ENCODE measurements at regions not wholly inside any gene's neighbourhood (a gene's known extent, or its start where the extent isn't known, plus 50 kb on each side); places are given as distances from the start of the nearest gene placed in this dataset.

DNA sequence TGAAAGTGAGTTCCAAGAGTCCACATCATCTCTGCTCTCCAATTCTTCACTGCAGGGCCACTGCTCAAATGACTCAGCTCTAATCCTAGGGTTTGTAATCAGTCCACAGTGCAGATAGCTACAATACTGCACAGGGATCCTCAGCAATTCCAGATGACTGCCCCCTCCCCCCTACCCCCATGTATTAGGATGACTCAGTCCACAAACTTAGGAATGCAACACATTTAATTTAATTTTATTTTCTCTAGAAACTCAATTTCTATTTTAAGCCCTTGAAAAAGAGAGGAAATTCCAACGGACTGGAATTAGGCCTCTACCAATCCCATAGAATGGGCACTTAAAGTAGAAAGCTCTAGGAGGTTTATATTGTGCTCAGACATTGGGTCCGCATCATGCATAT, 173.8 kb upstream of the SOX21 start:
- Mint-ChIP-seq H3K27me3 (ENCODE audit: insufficient read depth) (peaks cover 2% of the 10 kb centered on the region; the same call in 1 of the 2 replicates), H3K4me1 (ENCODE audit: low read depth) (peaks cover 24% of the 10 kb centered on the region), H3K9me3 (no peaks in the 10 kb centered on the region), H3K27ac (peak overlapping the region; percentile 54), H3K4me3 (no peak overlapping the region; the same call in 1 of the 2 replicates), H3K36me3 (ENCODE audit: low read depth) (no peaks in the 10 kb centered on the region; the same call in 1 of the 2 replicates)
- peak; percentile 78 for DNase-seq
- TF ChIP-seq, protein P1, sequence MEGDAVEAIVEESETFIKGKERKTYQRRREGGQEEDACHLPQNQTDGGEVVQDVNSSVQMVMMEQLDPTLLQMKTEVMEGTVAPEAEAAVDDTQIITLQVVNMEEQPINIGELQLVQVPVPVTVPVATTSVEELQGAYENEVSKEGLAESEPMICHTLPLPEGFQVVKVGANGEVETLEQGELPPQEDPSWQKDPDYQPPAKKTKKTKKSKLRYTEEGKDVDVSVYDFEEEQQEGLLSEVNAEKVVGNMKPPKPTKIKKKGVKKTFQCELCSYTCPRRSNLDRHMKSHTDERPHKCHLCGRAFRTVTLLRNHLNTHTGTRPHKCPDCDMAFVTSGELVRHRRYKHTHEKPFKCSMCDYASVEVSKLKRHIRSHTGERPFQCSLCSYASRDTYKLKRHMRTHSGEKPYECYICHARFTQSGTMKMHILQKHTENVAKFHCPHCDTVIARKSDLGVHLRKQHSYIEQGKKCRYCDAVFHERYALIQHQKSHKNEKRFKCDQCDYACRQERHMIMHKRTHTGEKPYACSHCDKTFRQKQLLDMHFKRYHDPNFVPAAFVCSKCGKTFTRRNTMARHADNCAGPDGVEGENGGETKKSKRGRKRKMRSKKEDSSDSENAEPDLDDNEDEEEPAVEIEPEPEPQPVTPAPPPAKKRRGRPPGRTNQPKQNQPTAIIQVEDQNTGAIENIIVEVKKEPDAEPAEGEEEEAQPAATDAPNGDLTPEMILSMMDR (IDR thresholded peaks at IDR 0.05): no peak

DNA sequence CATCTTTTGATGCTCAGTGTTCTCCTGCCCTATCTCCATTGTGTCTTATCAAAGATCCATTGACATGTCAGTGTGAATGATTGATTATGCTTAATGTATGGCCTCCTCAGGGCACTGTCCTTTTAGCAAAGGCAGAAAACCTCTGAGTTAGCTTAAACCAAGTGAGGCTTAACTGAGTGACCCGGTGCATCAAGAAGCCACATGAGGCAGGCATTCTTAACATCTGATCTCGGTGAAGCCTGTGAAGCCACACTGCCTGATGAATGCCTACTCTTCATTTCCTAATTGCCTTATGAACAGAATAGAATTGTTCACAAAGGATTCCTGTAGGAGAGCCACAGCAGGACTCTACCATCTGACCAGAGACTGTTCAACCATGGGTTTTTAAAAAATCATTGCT, 168.1 kb upstream of the SOX21 start:
- no peak overlapping the region for H3K27ac Mint-ChIP-seq
- TF ChIP-seq, protein P1 (IDR thresholded peaks at IDR 0.05): no peak
- H3K4me1 Mint-ChIP-seq (ENCODE audit: low read depth): peaks cover 5% of the 10 kb centered on the region
- no peaks in the 10 kb centered on the region for H3K36me3 Mint-ChIP-seq (ENCODE audit: low read depth)
- H3K9me3 Mint-ChIP-seq: no peaks in the 10 kb centered on the region
- no peak overlapping the region for H3K4me3 Mint-ChIP-seq
- DNase-seq: no peak
- H3K27me3 Mint-ChIP-seq (ENCODE audit: insufficient read depth): peaks cover 7% of the 10 kb centered on the region; the same call in 1 of the 2 replicates

DNA sequence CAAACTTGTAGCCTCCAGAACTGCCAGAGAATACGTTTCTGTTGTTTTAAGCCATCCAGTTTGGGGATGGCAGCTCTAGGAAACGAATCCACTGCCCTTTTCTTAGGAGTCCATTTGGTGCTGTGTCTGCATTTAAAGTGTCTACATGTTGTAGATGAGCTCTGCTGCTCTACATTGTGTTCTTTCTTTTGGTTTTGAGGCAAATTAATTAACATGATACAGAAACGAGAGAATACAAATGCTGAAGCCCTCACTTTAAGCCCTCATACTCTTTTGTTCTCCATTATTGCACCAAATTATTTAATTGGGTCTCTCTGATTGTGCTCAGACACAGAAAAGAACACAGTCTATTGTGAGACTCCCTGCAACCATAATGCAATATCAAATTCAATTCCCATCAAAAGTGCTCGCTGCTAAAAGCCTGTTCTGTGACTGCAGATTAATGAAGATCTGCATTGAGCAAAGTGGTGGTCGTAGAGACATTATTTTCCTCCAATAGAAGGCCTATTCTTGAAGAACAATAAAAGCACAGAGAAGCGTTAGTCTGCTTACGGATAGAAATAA, 166.3 kb upstream of the SOX21 start:
- Mint-ChIP-seq H3K27ac (no peak overlapping the region), H3K27me3 (ENCODE audit: insufficient read depth) (peaks cover 7% of the 10 kb centered on the region), H3K4me3 (no peak overlapping the region), H3K9me3 (no peaks in the 10 kb centered on the region), H3K36me3 (ENCODE audit: low read depth) (no peaks in the 10 kb centered on the region), H3K4me1 (ENCODE audit: low read depth) (no peaks in the 10 kb centered on the region)
- no peak for DNase-seq
- TF ChIP-seq, protein P1 (IDR thresholded peaks at IDR 0.05): no peak

DNA sequence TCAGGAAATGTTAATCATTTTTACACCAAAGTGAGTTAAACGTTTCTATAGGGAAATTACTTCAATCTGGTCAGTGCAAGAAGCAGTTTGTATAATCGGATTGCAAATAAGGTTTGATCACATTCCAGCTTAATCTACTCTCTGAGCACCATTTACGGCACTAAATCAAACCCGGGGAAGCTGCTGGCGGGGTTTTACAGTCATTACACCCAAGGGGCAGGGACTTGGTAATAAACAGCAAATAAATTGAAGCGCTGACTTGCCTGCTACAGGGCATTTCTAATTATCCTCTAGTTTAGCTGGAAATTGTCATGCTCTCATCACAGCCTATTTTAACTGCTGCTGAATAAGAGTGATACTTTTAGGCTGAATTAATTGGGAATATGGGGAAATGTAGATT, 152.1 kb upstream of the SOX21 start:
- no peak overlapping the region for H3K4me3 Mint-ChIP-seq
- TF ChIP-seq, protein P1 (IDR thresholded peaks at IDR 0.05): no peak
- peaks cover 14% of the 10 kb centered on the region for H3K27me3 Mint-ChIP-seq (ENCODE audit: insufficient read depth)

DNA sequence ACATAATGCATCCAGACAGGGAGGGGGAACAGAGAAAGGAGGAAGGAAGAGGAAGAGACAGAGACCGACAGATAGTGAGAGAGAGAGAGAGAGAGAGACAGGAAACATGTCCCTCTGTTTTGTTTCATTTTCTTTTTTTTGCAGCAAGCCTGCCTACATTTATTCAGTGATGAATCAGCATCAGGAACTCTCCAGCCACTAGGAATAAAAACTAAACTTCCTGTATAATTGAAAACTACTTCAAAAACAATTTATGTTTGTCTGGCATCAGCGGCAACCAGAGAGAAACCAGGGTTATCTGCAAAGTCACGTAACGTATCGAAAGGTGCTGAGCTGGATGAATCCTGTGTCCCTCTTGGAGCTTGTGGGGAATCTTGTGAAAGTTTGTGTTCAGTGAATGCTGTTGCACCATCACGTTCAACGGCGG, 148.6 kb upstream of the SOX21 start:
- 0 out of 2 replicates have a peak overlapping the region, but pooled peaks have one; percentile 9 for H3K27ac Mint-ChIP-seq
- peak; percentile 19 for DNase-seq
- peak overlapping the region; percentile 86 for H3K4me3 Mint-ChIP-seq
- peaks cover 17% of the 10 kb centered on the region for H3K27me3 Mint-ChIP-seq (ENCODE audit: insufficient read depth)
- H3K9me3 Mint-ChIP-seq: no peaks in the 10 kb centered on the region
- peaks cover 23% of the 10 kb centered on the region for H3K4me1 Mint-ChIP-seq (ENCODE audit: low read depth)
- no peaks in the 10 kb centered on the region for H3K36me3 Mint-ChIP-seq (ENCODE audit: low read depth)
- TF ChIP-seq, protein P1 (IDR thresholded peaks at IDR 0.05): no peak

More for the DNA sequence above, 152.1 kb upstream of the SOX21 start:
- no peak overlapping the region for H3K27ac Mint-ChIP-seq
- no peaks in the 10 kb centered on the region for H3K9me3 Mint-ChIP-seq
- peaks cover 17% of the 10 kb centered on the region for H3K4me1 Mint-ChIP-seq (ENCODE audit: low read depth)
- DNase-seq: no peak
- no peaks in the 10 kb centered on the region for H3K36me3 Mint-ChIP-seq (ENCODE audit: low read depth)

Data from HFFc6 (cell line).